HepG2 (cell line): ENCODE measurements at regions not wholly inside any gene's neighbourhood (a gene's known extent, or its start where the extent isn't known, plus 50 kb on each side); places are given as distances from the start of the nearest gene placed in this dataset.

ENCODE experiments used
- ATAC-seq: fragments of 200-7000 bp; cut with Tn5 transposase; 3 replicates; pipeline ENCODE4 v1.9.1; 2020; ENCODE audit warnings: mild to moderate bottlenecking, moderate library complexity
- BruUV-seq: library from RNA; stranded (reverse); fragments of 400-500 nt; replicated peaks from 2 replicates; lab custom pipeline; 2021; lab: Mats Ljungman, UMichigan
- CTCF ChIA-PET: fragments of 300-600 bp; formaldehyde crosslinking; extraction: SDS; loops from one replicate; lab custom pipeline; 2021; ENCODE audit warnings: low total read pairs, inconsistent platforms, low intra/inter-chr PET ratio; lab: Yijun Ruan, JAX
- POLR2A ChIA-PET: fragments of 350-600 bp; sonication (Branson Sonifier 250); formaldehyde crosslinking; loops from one replicate; lab custom pipeline; 2020; ENCODE audit warnings: antibody characterized with exemption, inconsistent platforms; lab: Yijun Ruan, JAX
- DNase-seq: peaks from one replicate; pipeline ENCODE4 v3.0.0-alpha.2; 2015; ENCODE audit warnings: low spot score
- FAIRE-seq: peaks from 3 replicates; lab custom pipeline; 2011; peaks lifted over from hg19 to GRCh38; lab: Jason Lieb, UNC
- H2AFZ ChIP-seq: one replicate; pipeline ENCODE4 v1.6.1; 2011; ENCODE audit warnings: low read length, inconsistent platforms
- H3K27ac ChIP-seq: fragments of 300-600 bp; 3 replicates; pipeline ENCODE4 v1.8.0; 2011; ENCODE audit warnings: mixed run types, mild to moderate bottlenecking, mixed read lengths, low read length, inconsistent platforms; ENCODE audit not compliant: insufficient read depth; ENCODE audit errors: extremely low read length
- H3K27me3 ChIP-seq, 2 experiments: fragments of 200-600 bp in 1 of 2; 2 replicates in 1 of 2; 3 replicates in 1 of 2; pipeline versions ENCODE4 v1.6.0 to v1.8.0; 2011; ENCODE audit warnings: low read length in 2 of 2, mild to moderate bottlenecking in 2 of 2, moderate library complexity in 2 of 2, inconsistent platforms in 1 of 2; ENCODE audit not compliant: insufficient read depth in 2 of 2, control insufficient read depth in 1 of 2
- H3K36me3 ChIP-seq, 2 experiments: fragments of 200-600 bp in 1 of 2; replicated peaks in 1 of 2; 2 replicates in 1 of 2; 3 replicates in 1 of 2; pipeline versions ENCODE4 v1.5.1 to v1.8.0; 2011; ENCODE audit warnings: low read length in 2 of 2, inconsistent platforms in 1 of 2; ENCODE audit not compliant: insufficient read depth in 2 of 2, control insufficient read depth in 1 of 2
- H3K4me1 ChIP-seq: 2 replicates; pipeline ENCODE4 v1.5.1; 2012; ENCODE audit warnings: low read length, inconsistent platforms; ENCODE audit not compliant: insufficient read depth
- H3K4me2 ChIP-seq: 2 replicates; pipeline ENCODE4 v1.6.0; 2011; ENCODE audit warnings: low read depth, low read length, inconsistent platforms
- H3K4me3 ChIP-seq, 3 experiments: fragments of 200-600 bp in 1 of 3; sonication (generic), shearing (Covaris generic) in 1 of 3; replicated peaks in 1 of 3; 2 replicates each; pipeline ENCODE4 v1.5.1; 2011 to 2016; ENCODE audit warnings: low read length in 3 of 3, inconsistent platforms in 2 of 3, low read depth in 2 of 3, mild to moderate bottlenecking in 2 of 3, control low read depth in 1 of 3, mixed read lengths in 1 of 3; ENCODE audit not compliant: insufficient read depth in 1 of 3
- H3K79me2 ChIP-seq: one replicate; pipeline ENCODE4 v1.6.1; 2011; ENCODE audit warnings: low read length, inconsistent platforms; ENCODE audit not compliant: insufficient read depth
- H3K9ac ChIP-seq: 2 replicates; pipeline ENCODE4 v1.6.0; 2011; ENCODE audit warnings: mild to moderate bottlenecking, low read depth, low read length, inconsistent platforms; ENCODE audit not compliant: insufficient read depth
- H3K9me3 ChIP-seq: 2 replicates; pipeline ENCODE4 v1.5.1; 2012; ENCODE audit warnings: mild to moderate bottlenecking, low read length
- H4K20me1 ChIP-seq: 2 replicates; pipeline ENCODE4 v1.6.0; 2011; ENCODE audit warnings: inconsistent platforms, mild to moderate bottlenecking, low read length, moderate library complexity; ENCODE audit not compliant: insufficient read depth
- CEBPB ChIP-seq: IDR thresholded peaks from 2 replicates; pipeline ENCODE4 v1.6.1; 2011; ENCODE audit warnings: low read depth, low read length, improper control_type of control experiment, borderline replicate concordance
- KDM1A ChIP-seq: IDR thresholded peaks from 2 replicates; pipeline ENCODE4 v1.6.1; 2016; ENCODE audit warnings: missing compliant biosample characterization
- PAX8 ChIP-seq: sonication (generic); formaldehyde crosslinking; IDR thresholded peaks from 2 replicates; pipeline ENCODE4 v1.8.0; 2022; ENCODE audit warnings: mild to moderate bottlenecking, missing genetic modification reagents, borderline replicate concordance
- PTBP1 ChIP-seq: fragments of 200-400 bp; formaldehyde crosslinking; IDR thresholded peaks from 2 replicates; pipeline ENCODE4 v1.6.1; 2018; ENCODE audit warnings: low read length, low read depth; ENCODE audit not compliant: poor library complexity, severe bottlenecking
- SRSF9 ChIP-seq: fragments of 200-400 bp; formaldehyde crosslinking; IDR thresholded peaks from 2 replicates; pipeline ENCODE4 v1.6.1; 2018; ENCODE audit warnings: borderline replicate concordance, mild to moderate bottlenecking, low read depth, low read length; ENCODE audit not compliant: insufficient read depth, poor library complexity, severe bottlenecking
- TARDBP ChIP-seq: sonication (generic); formaldehyde crosslinking; IDR thresholded peaks from 2 replicates; pipeline ENCODE4 v1.8.0; 2022; ENCODE audit warnings: mild to moderate bottlenecking, missing genetic modification reagents
- ZFX ChIP-seq: sonication (generic); formaldehyde crosslinking; IDR thresholded peaks from 2 replicates; pipeline ENCODE4 v1.4.0; 2020; ENCODE audit warnings: mild to moderate bottlenecking, low read depth, missing genetic modification reagents, moderate library complexity
- ZNF142 ChIP-seq: sonication (generic); formaldehyde crosslinking; IDR thresholded peaks from 2 replicates; pipeline ENCODE4 v1.4.0; 2020; ENCODE audit warnings: missing genetic modification reagents
- ZSCAN30 ChIP-seq: sonication (generic); formaldehyde crosslinking; IDR thresholded peaks from 2 replicates; pipeline ENCODE4 v1.5.0; 2020; ENCODE audit warnings: mild to moderate bottlenecking, missing genetic modification reagents
- WGBS: methylation state at CpG from one replicate; pipeline ENCODE4 v1.1.6; 2017; ENCODE audit warnings: low lambda C conversion rate; 5-methylcytosine and 5-hydroxymethylcytosine counted together
- in situ Hi-C: cut with HindIII; loops from 2 replicates; pipeline ENCODE4 v1.10.0; 2017; ENCODE audit warnings: low pct_unique_long_range_greater_than_20kb; ENCODE audit not compliant: extremely low pct_ligation_motif_present
- intact Hi-C: fragments of 100-400 bp; cut with micrococcal nuclease; formaldehyde crosslinking; loops from one replicate; pipeline ENCODE4 v1.10.0; 2022; ENCODE audit not compliant: unreplicated experiment

- TF ChIP-seq CEBPB, result peak; percentile 65
- no peak for TF ChIP-seq SRSF9
- no peak overlapping the region for H3K27ac ChIP-seq
- H3K4me1 ChIP-seq, result no peaks in the 10 kb centered on the region
- no peaks in the 10 kb centered on the region for H3K79me2 ChIP-seq
- H3K9me3 ChIP-seq, result no peaks in the 10 kb centered on the region
- no peak overlapping the region for H3K4me3 ChIP-seq
- H3K9ac ChIP-seq, result no peak overlapping the region
- no TSS peak for BruUV-seq
- intact Hi-C loops (no loop called here), in situ Hi-C loops (no loop called here)
- FAIRE-seq, result no peak
- ATAC-seq, result no peak
- ChIA-PET CTCF (no interaction called here), POLR2A (no interaction called here)
- WGBS, result 95% methylated on average over 1 of the region's 1 CpG
- no peaks in the 10 kb centered on the region for H3K36me3 ChIP-seq
- H3K27me3 ChIP-seq, result no peaks in the 10 kb centered on the region
- no peak for DNase-seq
- no peak overlapping the region for H3K4me2 ChIP-seq
- H4K20me1 ChIP-seq, result no peaks in the 10 kb centered on the region
- H2AFZ ChIP-seq, result no peak overlapping the region
These were observed 155.2 kb upstream of the PIK3R1 start for GRCh38 chr5:68060382-68060781.

- in situ Hi-C loops, result no loop called here
- Histone ChIP-seq H3K9ac (no peak overlapping the region), H2AFZ (no peak overlapping the region), H4K20me1 (no peaks in the 10 kb centered on the region), H3K36me3 (no peaks in the 10 kb centered on the region), H3K4me3 (no peak overlapping the region), H3K4me2 (no peak overlapping the region), H3K9me3 (no peaks in the 10 kb centered on the region), H3K4me1 (no peaks in the 10 kb centered on the region), H3K27ac (no peak overlapping the region), H3K27me3 (no peaks in the 10 kb centered on the region), H3K79me2 (no peaks in the 10 kb centered on the region)
- intact Hi-C loops, result no loop called here
- ATAC-seq (no peak), FAIRE-seq (no peak), DNase-seq (no peak)
- ChIA-PET POLR2A (no interaction called here), CTCF (no interaction called here)
- no TSS peak for BruUV-seq
- 57% methylated on average over 4 of the region's 4 CpGs for WGBS
- TF ChIP-seq ZNF142 (CRISPR knock-in tag), result no peak
- no peak for TF ChIP-seq PTBP1
- TF ChIP-seq TARDBP (CRISPR knock-in tag), result no peak
- no peak for TF ChIP-seq PAX8 (CRISPR knock-in tag)
- TF ChIP-seq ZSCAN30, result no peak
- TF ChIP-seq ZFX (CRISPR knock-in tag), result no peak
- no peak for TF ChIP-seq KDM1A (CRISPR knock-in tag)
These were observed 158.4 kb upstream of the PIK3R1 start for GRCh38 chr5:68057191-68057590.
